HL-60 (cell line): ENCODE measurements at regions not wholly inside any gene's neighbourhood (a gene's known extent, or its start where the extent isn't known, plus 50 kb on each side); places are given as distances from the start of the nearest gene placed in this dataset.

Experiments
- DNase-seq, 2 experiments: peaks; one replicate each; pipeline ENCODE4 v3.0.0-alpha.2; 2010 to 2020; ENCODE audit warnings: low read depth in 1 of 2, low spot score in 1 of 2
- H3K27ac ChIP-seq: fragments of 250-450 bp; sonication (Bioruptor Pico); replicated peaks from 2 replicates; pipeline ENCODE4 v1.5.1; 2020; ENCODE audit warnings: mild to moderate bottlenecking, moderate library complexity
- H3K27me3 ChIP-seq: fragments of 250-450 bp; sonication (Bioruptor Pico); 2 replicates; pipeline ENCODE4 v1.5.1; 2021; ENCODE audit warnings: mild to moderate bottlenecking, moderate library complexity; ENCODE audit not compliant: insufficient read depth, poor library complexity, severe bottlenecking
- H3K4me3 ChIP-seq: replicated peaks from 2 replicates; pipeline ENCODE4 v1.5.1; 2011; ENCODE audit warnings: mild to moderate bottlenecking, control low read depth, low read length; ENCODE audit not compliant: insufficient read depth
- CTCF ChIP-seq: IDR thresholded peaks from one replicate; pipeline ENCODE4 v1.5.1; 2011; ENCODE audit warnings: low read length, control low read depth, inconsistent platforms; ENCODE audit not compliant: insufficient read depth
- GABPA ChIP-seq: IDR thresholded peaks from 2 replicates; pipeline ENCODE4 v1.6.1; 2012; ENCODE audit warnings: low read depth
- POLR2AphosphoS5 ChIP-seq: IDR thresholded peaks from 2 replicates; pipeline ENCODE4 v1.6.1; 2012; ENCODE audit warnings: low read depth
- REST ChIP-seq: IDR thresholded peaks from 2 replicates; pipeline ENCODE4 v1.6.1; 2012; ENCODE audit warnings: low read depth; ENCODE audit not compliant: insufficient replicate concordance
- SPI1 ChIP-seq: IDR thresholded peaks from 2 replicates; pipeline ENCODE4 v1.6.1; 2012; ENCODE audit warnings: low read depth, mild to moderate bottlenecking, borderline replicate concordance

GRCh38 chr6:139627091-139627490 is 252.6 kb upstream of the CITED2 start:
- Histone ChIP-seq H3K27me3 (no peaks in the 10 kb centered on the region), H3K4me3 (no peak overlapping the region), H3K27ac (peak overlapping the region; percentile 95)
- no peak for DNase-seq
- no peak; the same call in 1 of the 2 replicates for TF ChIP-seq POLR2AphosphoS5
- no peak for TF ChIP-seq CTCF
- TF ChIP-seq REST = no peak
- TF ChIP-seq GABPA = no peak
- no peak for TF ChIP-seq SPI1

- no peaks in the 10 kb centered on the region for H3K27me3 ChIP-seq
- peak; percentile 68 for TF ChIP-seq SPI1
- TF ChIP-seq REST = no peak
- no peak; the same call in 1 of the 2 replicates for TF ChIP-seq GABPA
- peak; percentile 89 for TF ChIP-seq POLR2AphosphoS5
- peak overlapping the region; percentile 95 for H3K27ac ChIP-seq
- peak; percentile 93 for DNase-seq
- H3K4me3 ChIP-seq = peak overlapping the region; percentile 21
These were observed 251.8 kb upstream of the CITED2 start for GRCh38 chr6:139625998-139626975.

GRCh38 chr6:139625081-139625939 is 250.9 kb upstream of the CITED2 start:
- TF ChIP-seq POLR2AphosphoS5 (no peak), CTCF (no peak), SPI1 (no peak), REST (no peak), GABPA (no peak)
- Histone ChIP-seq H3K4me3 (no peak overlapping the region), H3K27ac (peak overlapping the region; percentile 95), H3K27me3 (no peaks in the 10 kb centered on the region)
- peak in 1 of 2 experiments; percentile 38 for DNase-seq
